C4-2B (cell line): ENCODE measurements at regions not wholly inside any gene's neighbourhood (a gene's known extent, or its start where the extent isn't known, plus 50 kb on each side); places are given as distances from the start of the nearest gene placed in this dataset.

Source experiments
- CTCF ChIP-seq: fragments of 450-650 bp; conservative IDR thresholded peaks from 2 replicates; pipeline ENCODE4 v1.5.1; 2017; ENCODE audit warnings: mild to moderate bottlenecking
- ZFX ChIP-seq: fragments of 450-650 bp; IDR thresholded peaks from 2 replicates; pipeline ENCODE4 v1.6.1; 2017

DNA sequence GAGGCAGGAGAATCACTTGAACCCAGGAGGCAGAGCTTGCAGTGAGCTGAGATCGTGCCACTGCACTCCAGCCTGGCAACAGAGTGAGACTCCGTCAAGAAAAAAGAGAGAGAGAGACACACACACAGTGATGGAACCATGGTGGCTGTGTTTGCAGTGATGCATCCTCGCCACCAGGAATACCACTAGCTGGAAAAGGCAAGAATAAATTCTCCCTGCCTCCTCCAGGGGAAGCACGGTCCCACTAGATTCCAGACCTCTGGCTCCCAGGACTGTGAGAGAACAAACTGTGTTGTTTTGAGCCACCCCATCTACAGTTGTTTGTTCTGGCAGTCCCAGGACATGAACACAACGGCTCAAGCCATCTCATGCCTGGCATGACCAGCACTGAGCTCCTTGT lies 320.3 kb upstream of the FOXK1 start:
- TF ChIP-seq ZFX (no peak), CTCF (no peak; the same call in 1 of the 2 replicates)
